GM12875 (cell line): ENCODE measurements at regions not wholly inside any gene's neighbourhood (a gene's known extent, or its start where the extent isn't known, plus 50 kb on each side); places are given as distances from the start of the nearest gene placed in this dataset.

Experiments
- H3K4me3 ChIP-seq: one replicate; pipeline ENCODE4 v1.5.1; 2011; ENCODE audit warnings: low read depth, low read length, control low read depth
- TF ChIP-seq, protein P1 (sequence below): IDR thresholded peaks from 2 replicates; pipeline ENCODE4 v1.5.1; 2011; ENCODE audit warnings: low read depth, mild to moderate bottlenecking, control low read depth, inconsistent platforms, low read length, moderate library complexity, borderline replicate concordance; ENCODE audit not compliant: insufficient read depth

DNA sequence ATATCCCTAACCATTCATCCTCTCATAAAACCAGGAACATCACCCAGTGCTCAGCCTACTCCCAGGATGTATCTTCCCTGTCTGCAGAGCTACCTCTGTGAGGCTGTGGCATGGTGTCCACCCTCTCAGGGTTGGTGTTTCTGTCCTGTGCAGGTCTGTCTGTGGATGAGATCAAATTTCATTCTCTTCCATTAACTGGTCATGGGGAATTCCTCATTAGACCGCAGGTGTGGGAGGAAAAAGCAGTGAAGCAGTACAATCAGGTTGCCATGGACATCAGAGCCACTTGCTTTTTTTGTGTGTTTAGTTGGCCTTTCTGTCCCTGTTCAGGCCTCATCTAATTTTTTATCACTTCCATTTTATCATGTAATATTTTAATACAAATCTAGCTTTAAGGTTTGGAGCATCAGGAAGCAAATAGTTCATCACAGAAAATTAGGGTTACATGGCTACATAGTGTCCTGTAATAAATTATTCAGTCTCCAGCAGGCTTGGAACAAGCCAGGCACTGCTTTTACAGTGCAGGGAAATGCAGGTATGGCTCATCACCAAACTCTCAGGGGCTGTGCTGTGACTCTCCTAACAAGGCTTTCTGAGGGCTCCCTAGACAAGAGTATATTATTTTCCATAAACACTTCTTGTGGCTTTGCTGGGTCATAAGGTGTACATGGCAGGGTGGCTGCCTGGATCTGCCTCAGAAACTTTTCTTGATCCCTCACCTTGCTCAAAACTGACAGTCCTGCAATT is 594.9 kb upstream of the IGFBP3 start:
- TF ChIP-seq, protein P1, sequence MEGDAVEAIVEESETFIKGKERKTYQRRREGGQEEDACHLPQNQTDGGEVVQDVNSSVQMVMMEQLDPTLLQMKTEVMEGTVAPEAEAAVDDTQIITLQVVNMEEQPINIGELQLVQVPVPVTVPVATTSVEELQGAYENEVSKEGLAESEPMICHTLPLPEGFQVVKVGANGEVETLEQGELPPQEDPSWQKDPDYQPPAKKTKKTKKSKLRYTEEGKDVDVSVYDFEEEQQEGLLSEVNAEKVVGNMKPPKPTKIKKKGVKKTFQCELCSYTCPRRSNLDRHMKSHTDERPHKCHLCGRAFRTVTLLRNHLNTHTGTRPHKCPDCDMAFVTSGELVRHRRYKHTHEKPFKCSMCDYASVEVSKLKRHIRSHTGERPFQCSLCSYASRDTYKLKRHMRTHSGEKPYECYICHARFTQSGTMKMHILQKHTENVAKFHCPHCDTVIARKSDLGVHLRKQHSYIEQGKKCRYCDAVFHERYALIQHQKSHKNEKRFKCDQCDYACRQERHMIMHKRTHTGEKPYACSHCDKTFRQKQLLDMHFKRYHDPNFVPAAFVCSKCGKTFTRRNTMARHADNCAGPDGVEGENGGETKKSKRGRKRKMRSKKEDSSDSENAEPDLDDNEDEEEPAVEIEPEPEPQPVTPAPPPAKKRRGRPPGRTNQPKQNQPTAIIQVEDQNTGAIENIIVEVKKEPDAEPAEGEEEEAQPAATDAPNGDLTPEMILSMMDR, result no peak
- no peak overlapping the region for H3K4me3 ChIP-seq

DNA sequence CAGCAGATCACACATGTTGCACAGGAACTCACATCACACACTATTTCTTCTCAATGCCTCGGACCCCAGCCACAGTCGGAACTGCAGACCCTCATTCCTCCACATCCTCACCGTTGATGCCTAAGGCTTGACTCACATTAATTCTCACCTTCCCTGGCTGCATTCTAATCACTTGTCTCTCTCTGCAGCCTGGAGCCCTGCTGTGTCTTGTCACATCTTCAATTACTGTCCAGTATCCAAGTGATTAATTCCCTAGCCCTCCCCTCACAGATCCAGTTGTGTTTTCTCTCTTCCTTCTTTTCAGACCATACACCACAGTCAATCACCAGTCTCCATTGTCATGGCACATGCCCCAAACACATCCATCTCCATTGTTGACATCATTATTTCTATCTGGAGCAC is 592.4 kb upstream of the IGFBP3 start:
- H3K4me3 ChIP-seq, result no peak overlapping the region
- TF ChIP-seq, protein P1, result no peak

DNA sequence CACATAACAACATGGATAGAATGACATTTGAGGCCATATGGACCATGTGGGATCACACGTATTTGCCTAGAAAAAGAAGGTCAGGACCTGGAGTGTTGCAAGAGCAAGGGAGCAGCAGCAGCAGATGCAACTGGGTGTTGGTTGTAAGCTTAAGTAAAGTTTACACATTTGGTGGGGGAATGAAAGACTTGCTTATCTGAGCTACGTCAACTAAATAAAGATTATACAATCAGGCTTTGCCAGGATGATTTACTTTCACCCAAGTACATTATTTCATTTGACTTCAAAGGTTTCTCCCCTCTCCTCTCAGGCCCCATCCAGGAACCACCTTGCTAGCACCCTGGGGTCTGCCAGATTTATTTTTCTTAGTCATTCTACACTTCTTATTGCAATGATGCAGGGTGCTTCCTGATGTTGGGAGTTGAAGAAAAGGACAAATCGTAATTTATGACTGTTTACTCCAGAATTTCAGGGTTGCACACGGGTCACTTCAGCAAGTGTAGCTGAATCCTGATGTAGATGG is 591.9 kb upstream of the IGFBP3 start:
- no peak overlapping the region for H3K4me3 ChIP-seq
- TF ChIP-seq, protein P1, result no peak

GRCh38 chr7:46511442-46512215 is 590.6 kb upstream of the IGFBP3 start:
- TF ChIP-seq, protein P1, result no peak
- no peak overlapping the region for H3K4me3 ChIP-seq

- TF ChIP-seq, protein P1, result no peak
- H3K4me3 ChIP-seq, result no peak overlapping the region
These were observed 587.5 kb upstream of the IGFBP3 start for GRCh38 chr7:46508583-46508982.

GRCh38 chr7:46507560-46507959 is 586.5 kb upstream of the IGFBP3 start:
- H3K4me3 ChIP-seq, result no peak overlapping the region
- TF ChIP-seq, protein P1, result no peak
